ENCODE measurements at regions not wholly inside any gene's neighbourhood (a gene's known extent, or its start where the extent isn't known, plus 50 kb on each side); places are given as distances from the start of the nearest gene placed in this dataset.

GRCh38 chr20:39808613-39809012 is 846.5 kb downstream of the DHX35 start:
- TF ChIP-seq POLR2A (IDR thresholded peaks at IDR 0.05; ENCODE audit: low read depth, low read length), result no peak
- TF ChIP-seq TAF1 (IDR thresholded peaks at IDR 0.05; ENCODE audit: low read depth, low read length), result no peak
- TF ChIP-seq PAX5 (IDR thresholded peaks at IDR 0.05; ENCODE audit: insufficient read depth, low read length, severe bottlenecking), result no peak

All from GM12891 (cell line).